Stimulated activated CD8-positive, alpha-beta memory T cell treated with anti-CD3 and anti-CD28 coated beads, Interleukin-2, amount 100 ng/mL, for 1 hour (primary cell): ENCODE measurements at regions not wholly inside any gene's neighbourhood (a gene's known extent, or its start where the extent isn't known, plus 50 kb on each side); places are given as distances from the start of the nearest gene placed in this dataset.

Source experiments
- DNase-seq, 2 donors: peaks; one replicate each; pipeline ENCODE4 v3.0.0-alpha.2; 2020; ENCODE audit warnings: low read depth in 2 of 2

- no peak for DNase-seq
These were observed 751.2 kb downstream of the SATB2 start for GRCh38 chr2:198706476-198707082.

- no peak for DNase-seq
These were observed 754.5 kb downstream of the SATB2 start for GRCh38 chr2:198703281-198703680.

- DNase-seq, result no peak
These were observed 754.9 kb downstream of the SATB2 start for GRCh38 chr2:198702796-198703195.

GRCh38 chr2:198701481-198701880 is 756.3 kb downstream of the SATB2 start:
- no peak for DNase-seq

GRCh38 chr2:198700319-198700718 is 757.4 kb downstream of the SATB2 start:
- DNase-seq, result no peak

GRCh38 chr2:198698230-198698629 is 759.5 kb downstream of the SATB2 start:
- DNase-seq, result no peak

- no peak for DNase-seq
These were observed 759.9 kb downstream of the SATB2 start for GRCh38 chr2:198697794-198698193.

GRCh38 chr2:198697218-198697617 is 760.5 kb downstream of the SATB2 start:
- no peak for DNase-seq

- no peak for DNase-seq
These were observed 761.9 kb downstream of the SATB2 start for GRCh38 chr2:198695879-198696278.

GRCh38 chr2:198692907-198693510 is 764.7 kb downstream of the SATB2 start:
- DNase-seq, result no peak

GRCh38 chr2:198691236-198691635 is 766.5 kb downstream of the SATB2 start:
- DNase-seq, result no peak

- no peak for DNase-seq
These were observed 793.4 kb downstream of the SATB2 start for GRCh38 chr2:198664321-198664720.

GRCh38 chr2:198662905-198663304 is 794.8 kb downstream of the SATB2 start:
- no peak for DNase-seq

GRCh38 chr2:198660501-198660900 is 797.2 kb downstream of the SATB2 start:
- DNase-seq, result no peak

- no peak for DNase-seq
These were observed 798.5 kb downstream of the SATB2 start for GRCh38 chr2:198659096-198659870.

- DNase-seq, result no peak
These were observed 800.1 kb downstream of the SATB2 start for GRCh38 chr2:198657512-198658121.

GRCh38 chr2:198656869-198657268 is 800.9 kb downstream of the SATB2 start:
- DNase-seq, result no peak

GRCh38 chr2:198654646-198655045 is 803.1 kb downstream of the SATB2 start:
- DNase-seq, result no peak

- no peak for DNase-seq
These were observed 804.4 kb downstream of the SATB2 start for GRCh38 chr2:198653311-198653710.

GRCh38 chr2:198652461-198652860 is 805.3 kb downstream of the SATB2 start:
- DNase-seq, result no peak

- DNase-seq, result no peak
These were observed 811.9 kb downstream of the SATB2 start for GRCh38 chr2:198645816-198646215.

- no peak for DNase-seq
These were observed 816.6 kb downstream of the SATB2 start for GRCh38 chr2:198641161-198641560.

GRCh38 chr2:198640463-198640862 is 817.3 kb downstream of the SATB2 start:
- DNase-seq, result no peak
